ENCODE measurements at regions not wholly inside any gene's neighbourhood (a gene's known extent, or its start where the extent isn't known, plus 50 kb on each side); places are given as distances from the start of the nearest gene placed in this dataset.

GRCh38 chr18:42258301-42258965 is 303.4 kb downstream of the PIK3C3 start:
- POLR2A ChIA-PET: no interaction called here

GRCh38 chr18:42261731-42262130 is 306.7 kb downstream of the PIK3C3 start:
- ChIA-PET POLR2A (no interaction called here), CTCF (no interaction called here)
- Histone ChIP-seq H2AFZ (ENCODE audit: low read depth, low read length) (no peak overlapping the region), H3K9me3 (replicated peaks; ENCODE audit: control insufficient read depth, insufficient read depth, low read length) (peaks cover 2% of the 10 kb centered on the region), H3K9me1 (replicated peaks; ENCODE audit: control insufficient read depth, extremely low read depth, insufficient read depth, low read length) (no peaks in the 10 kb centered on the region), H3K79me2 (ENCODE audit: control insufficient read depth, insufficient read depth, low read length) (no peaks in the 10 kb centered on the region), H3K4me1 (ENCODE audit: control insufficient read depth, extremely low read depth, insufficient read depth, low read length) (no peaks in the 10 kb centered on the region), H4K20me1 (replicated peaks; ENCODE audit: control insufficient read depth, extremely low read depth, insufficient read depth, low read length) (no peaks in the 10 kb centered on the region), H3K9ac (replicated peaks; ENCODE audit: extremely low read depth, insufficient read depth, low read length) (no peak overlapping the region), H3K4me2 (ENCODE audit: insufficient read depth, low read length) (no peak overlapping the region), H3K36me3 (ENCODE audit: control insufficient read depth in 2 of 2, extremely low read depth in 1 of 2, insufficient read depth in 2 of 2, low read length in 2 of 2) (no peaks in the 10 kb centered on the region), H3K27me3 (ENCODE audit: control insufficient read depth in 2 of 2, insufficient read depth in 2 of 2, low read length in 2 of 2) (no peaks in the 10 kb centered on the region), H3K27ac (ENCODE audit: insufficient read depth, low read depth, low read length) (no peak overlapping the region), H3K4me3 (replicated peaks in 1 of 3; ENCODE audit: insufficient read depth in 1 of 3, low read depth in 1 of 3, low read length in 3 of 3) (no peak overlapping the region)
- DNase-seq (ENCODE audit: low read depth, low spot score): no peak
- no peak for TF ChIP-seq FOS (IDR thresholded peaks at IDR 0.05; ENCODE audit: borderline replicate concordance, insufficient read depth, low read length)
- TF ChIP-seq EZH2 (IDR thresholded peaks at IDR 0.05; ENCODE audit: borderline replicate concordance, low read depth, low read length, severe bottlenecking): no peak
- TF ChIP-seq CTCF (IDR thresholded peaks at IDR 0.05; ENCODE audit: extremely low read depth in 1 of 2, insufficient read depth in 1 of 2, low read depth in 1 of 2, low read length in 2 of 2): no peak
- no peak for TF ChIP-seq MYC (IDR thresholded peaks at IDR 0.05; ENCODE audit: low read depth, low read length)
- no peak for TF ChIP-seq POLR2AphosphoS5 (IDR thresholded peaks at IDR 0.05; ENCODE audit: insufficient read depth, low read depth, low read length)
- no peak for TF ChIP-seq JUN (IDR thresholded peaks at IDR 0.05; ENCODE audit: borderline replicate concordance, insufficient read depth, insufficient read length, low read depth)
- no peak for TF ChIP-seq MAX (IDR thresholded peaks at IDR 0.05; ENCODE audit: insufficient read depth, insufficient read length)
- TF ChIP-seq GATA2 (IDR thresholded peaks at IDR 0.05; ENCODE audit: insufficient read depth, insufficient read length, low read depth, low read length): no peak
- TF ChIP-seq POLR2A (IDR thresholded peaks at IDR 0.05; ENCODE audit: low read depth, low read length): no peak
- no TSS peak for BruUV-seq (replicated peaks)
- no peak for FAIRE-seq
- intact Hi-C loops (cut with micrococcal nuclease): no loop called here
- dilution Hi-C loops (cut with MboI; ENCODE audit: extremely low pct_ligation_motif_present, low sequenced_read_pairs): no loop called here

More at GRCh38 chr18:42258301-42258965, 303.4 kb downstream of the PIK3C3 start:
- DNase-seq (ENCODE audit: low read depth, low spot score) (no peak), FAIRE-seq (no peak)
- Histone ChIP-seq H3K27me3 (ENCODE audit: control insufficient read depth in 2 of 2, insufficient read depth in 2 of 2, low read length in 2 of 2) (no peaks in the 10 kb centered on the region), H3K4me1 (ENCODE audit: control insufficient read depth, extremely low read depth, insufficient read depth, low read length) (no peaks in the 10 kb centered on the region), H3K4me3 (replicated peaks in 1 of 3; ENCODE audit: insufficient read depth in 1 of 3, low read depth in 1 of 3, low read length in 3 of 3) (no peak overlapping the region), H3K9me1 (replicated peaks; ENCODE audit: control insufficient read depth, extremely low read depth, insufficient read depth, low read length) (no peaks in the 10 kb centered on the region), H3K36me3 (ENCODE audit: control insufficient read depth in 2 of 2, extremely low read depth in 1 of 2, insufficient read depth in 2 of 2, low read length in 2 of 2) (no peaks in the 10 kb centered on the region), H3K79me2 (ENCODE audit: control insufficient read depth, insufficient read depth, low read length) (no peaks in the 10 kb centered on the region), H3K27ac (ENCODE audit: insufficient read depth, low read depth, low read length) (no peak overlapping the region), H3K4me2 (ENCODE audit: insufficient read depth, low read length) (no peak overlapping the region), H3K9me3 (replicated peaks; ENCODE audit: control insufficient read depth, insufficient read depth, low read length) (peaks cover 2% of the 10 kb centered on the region), H3K9ac (replicated peaks; ENCODE audit: extremely low read depth, insufficient read depth, low read length) (no peak overlapping the region), H2AFZ (ENCODE audit: low read depth, low read length) (no peak overlapping the region), H4K20me1 (replicated peaks; ENCODE audit: control insufficient read depth, extremely low read depth, insufficient read depth, low read length) (no peaks in the 10 kb centered on the region)
- intact Hi-C loops (cut with micrococcal nuclease) (no loop called here), dilution Hi-C loops (cut with MboI; ENCODE audit: extremely low pct_ligation_motif_present, low sequenced_read_pairs) (no loop called here)
- CTCF ChIA-PET: no interaction called here
- TF ChIP-seq EZH2 (IDR thresholded peaks at IDR 0.05; ENCODE audit: borderline replicate concordance, low read depth, low read length, severe bottlenecking): no peak
- TF ChIP-seq POLR2A (IDR thresholded peaks at IDR 0.05; ENCODE audit: low read depth, low read length): no peak
- no peak for TF ChIP-seq JUN (IDR thresholded peaks at IDR 0.05; ENCODE audit: borderline replicate concordance, insufficient read depth, insufficient read length, low read depth)
- TF ChIP-seq GATA2 (IDR thresholded peaks at IDR 0.05; ENCODE audit: insufficient read depth, insufficient read length, low read depth, low read length): no peak
- BruUV-seq (replicated peaks): no TSS peak

Measured in endothelial cell of umbilical vein (primary cell).